CD8-positive, alpha-beta memory T cell (primary cell): ENCODE measurements at regions not wholly inside any gene's neighbourhood (a gene's known extent, or its start where the extent isn't known, plus 50 kb on each side); places are given as distances from the start of the nearest gene placed in this dataset.
A peak's percentile ranks its signal among the peaks of the same experiment; 100 is the strongest.

Experiments
- CTCF ChIA-PET: fragments of 350-600 bp; sonication (Branson Sonifier 250); formaldehyde crosslinking; loops from one replicate; lab custom pipeline; 2021; ENCODE audit warnings: antibody characterized with exemption; lab: Charles Lee
- POLR2A ChIA-PET: fragments of 350-600 bp; sonication (Branson Sonifier 250); formaldehyde crosslinking; loops from one replicate; lab custom pipeline; 2021; ENCODE audit warnings: antibody characterized with exemption; lab: Charles Lee
- DNase-seq, 5 donors: peaks; one replicate each; pipeline versions ENCODE4 v3.0.0 to v3.0.0-alpha.2; 2020 to 2022; ENCODE audit warnings: mixed read lengths in 1 of 5
- H3K27ac ChIP-seq: one replicate; pipeline ENCODE4 v1.7.0; 2013; ENCODE audit warnings: low read depth, mild to moderate bottlenecking, low read length, moderate library complexity
- H3K27me3 ChIP-seq: 2 replicates; pipeline ENCODE4 v1.7.0; 2013; ENCODE audit warnings: low read length, mild to moderate bottlenecking; ENCODE audit not compliant: insufficient read depth, poor library complexity, severe bottlenecking
- H3K36me3 ChIP-seq: 2 replicates; pipeline ENCODE4 v1.7.0; 2013; ENCODE audit warnings: mild to moderate bottlenecking, low read length, moderate library complexity; ENCODE audit not compliant: insufficient read depth
- H3K4me1 ChIP-seq: 2 replicates; pipeline ENCODE4 v1.7.0; 2013; ENCODE audit warnings: mild to moderate bottlenecking, low read length, moderate library complexity; ENCODE audit not compliant: insufficient read depth
- H3K4me3 ChIP-seq: 2 replicates; pipeline ENCODE4 v1.7.0; 2013; ENCODE audit warnings: mild to moderate bottlenecking, low read length
- H3K9me3 ChIP-seq: 2 replicates; pipeline ENCODE4 v1.7.0; 2013; ENCODE audit warnings: mild to moderate bottlenecking, low read length
- H3K27ac Mint-ChIP-seq, 8 donors: one replicate each; pipeline ENCODE4 v1.8.0; 2020 to 2021; ENCODE audit warnings: mixed read lengths in 8 of 8, mild to moderate bottlenecking in 6 of 8, inconsistent platforms in 3 of 8, moderate library complexity in 3 of 8
- H3K27me3 Mint-ChIP-seq, 2 donors: one replicate each; pipeline ENCODE4 v1.8.0; 2020 to 2021; ENCODE audit warnings: mixed read lengths in 2 of 2, mild to moderate bottlenecking in 1 of 2, moderate library complexity in 1 of 2
- H3K36me3 Mint-ChIP-seq, 3 donors: one replicate each; pipeline ENCODE4 v1.8.0; 2020 to 2021; ENCODE audit warnings: mixed read lengths in 3 of 3, inconsistent platforms in 1 of 3, mild to moderate bottlenecking in 1 of 3
- H3K4me1 Mint-ChIP-seq, 3 donors: one replicate each; pipeline ENCODE4 v1.8.0; 2020 to 2021; ENCODE audit warnings: mixed read lengths in 3 of 3, inconsistent platforms in 1 of 3, mild to moderate bottlenecking in 1 of 3
- H3K4me3 Mint-ChIP-seq, 7 donors: one replicate each; pipeline ENCODE4 v1.8.0; 2020 to 2021; ENCODE audit warnings: mixed read lengths in 7 of 7, mild to moderate bottlenecking in 6 of 7, moderate library complexity in 4 of 7, inconsistent platforms in 2 of 7
- H3K9me3 Mint-ChIP-seq, 5 donors: one replicate each; pipeline ENCODE4 v1.8.0; 2020 to 2022; ENCODE audit warnings: mixed read lengths in 5 of 5, mild to moderate bottlenecking in 3 of 5, moderate library complexity in 2 of 5, inconsistent platforms in 1 of 5

DNA sequence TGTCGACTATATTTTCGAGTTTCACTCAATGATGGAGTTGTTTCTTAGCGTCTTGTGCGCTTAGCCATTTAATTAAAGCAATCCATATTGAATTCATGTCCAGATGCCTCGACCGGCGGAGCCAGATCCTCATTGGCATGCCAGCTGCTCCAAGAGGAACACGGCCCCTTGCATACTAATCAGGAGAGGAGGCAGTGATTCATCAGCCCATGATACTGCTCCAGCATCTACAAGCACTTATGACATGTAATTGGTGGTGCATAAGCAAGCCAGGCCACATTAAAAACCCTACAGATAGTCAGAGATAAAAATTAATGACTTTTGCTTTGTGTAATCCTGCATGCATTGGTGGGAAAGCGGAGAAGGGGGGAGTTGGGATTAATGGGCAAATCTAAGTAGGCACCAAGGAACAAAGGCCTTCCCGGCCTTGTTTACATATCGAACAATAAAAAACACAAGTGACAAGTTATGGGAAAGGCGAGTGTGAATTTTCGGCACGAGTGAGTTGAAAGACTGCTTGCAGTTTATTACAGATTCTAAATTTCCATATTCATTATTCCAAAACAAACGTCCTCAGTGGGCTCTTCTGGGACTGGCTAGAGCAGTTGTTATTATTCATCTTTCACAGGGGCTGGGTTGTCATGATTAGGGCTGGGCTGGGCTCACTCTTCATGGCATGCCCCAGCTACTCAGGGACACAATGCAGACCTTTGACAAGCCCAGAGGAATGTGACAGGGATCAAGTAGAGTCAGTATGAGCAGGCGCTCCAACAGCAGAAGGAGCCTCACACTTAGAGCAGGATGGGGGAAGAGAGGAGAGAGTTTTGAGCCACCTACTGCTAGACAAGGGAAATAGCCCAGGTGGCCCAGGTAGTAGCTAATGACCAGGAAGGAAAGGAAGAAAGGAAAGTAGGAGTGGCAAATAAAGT is 281.7 kb upstream of the ZFHX3 start:
- Histone ChIP-seq H3K9me3 (no peaks in the 10 kb centered on the region), H3K27me3 (no peaks in the 10 kb centered on the region), H3K4me1 (no peaks in the 10 kb centered on the region), H3K27ac (no peak overlapping the region), H3K4me3 (no peak overlapping the region), H3K36me3 (no peaks in the 10 kb centered on the region)
- Mint-ChIP-seq H3K27me3 (peaks cover 0 to 1% of the 10 kb centered on the region in 2 donors), H3K4me1 (no peaks in the 10 kb centered on the region), H3K27ac (no peak overlapping the region), H3K36me3 (no peaks in the 10 kb centered on the region), H3K9me3 (peaks cover 0 to 3% (median 0%) of the 10 kb centered on the region in 5 donors), H3K4me3 (no peak overlapping the region)
- ChIA-PET CTCF (no interaction called here), POLR2A (no interaction called here)
- no peak for DNase-seq

DNA sequence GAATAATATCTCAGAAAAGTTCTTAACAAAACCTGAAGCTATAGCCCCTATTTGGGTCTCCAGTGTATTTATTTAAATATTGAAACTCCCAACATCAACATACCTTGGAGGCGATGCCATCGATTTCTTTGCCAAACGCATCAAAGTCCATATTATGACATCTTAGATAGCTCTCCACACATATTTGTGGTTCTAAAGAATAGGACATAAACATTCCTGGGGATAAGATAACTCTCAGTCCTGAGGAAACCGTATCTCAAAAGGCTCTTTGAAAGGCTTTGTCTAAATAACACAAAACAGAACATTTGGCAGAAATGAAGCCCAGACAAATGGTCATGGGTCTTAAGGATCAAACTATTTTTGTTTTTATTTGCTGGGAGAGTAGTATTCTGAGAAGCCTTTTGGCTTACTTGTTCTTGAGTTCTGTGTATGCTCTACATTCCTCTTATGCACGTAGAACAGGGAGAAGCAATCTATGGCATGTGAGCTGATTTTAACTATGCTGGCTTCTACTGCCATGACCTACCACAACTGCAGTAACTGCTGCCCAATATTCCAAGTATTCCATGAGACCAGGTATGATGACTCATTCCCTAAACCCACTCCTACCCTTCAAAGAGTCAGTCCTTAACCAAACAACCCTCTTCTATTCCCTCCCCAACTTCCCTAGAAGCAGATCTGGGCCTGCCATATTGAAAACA is 279.0 kb upstream of the ZFHX3 start:
- peaks cover 0 to 7% (median 0%) of the 10 kb centered on the region in 5 donors for H3K9me3 Mint-ChIP-seq
- ChIA-PET CTCF (no interaction called here), POLR2A (no interaction called here)
- Histone ChIP-seq H3K4me1 (no peaks in the 10 kb centered on the region), H3K27me3 (no peaks in the 10 kb centered on the region), H3K27ac (no peak overlapping the region), H3K9me3 (no peaks in the 10 kb centered on the region), H3K36me3 (no peaks in the 10 kb centered on the region), H3K4me3 (no peak overlapping the region)
- H3K27ac Mint-ChIP-seq, result no peak overlapping the region
- DNase-seq, result no peak
- no peak overlapping the region for H3K4me3 Mint-ChIP-seq
- H3K4me1 Mint-ChIP-seq, result no peaks in the 10 kb centered on the region
- H3K27me3 Mint-ChIP-seq, result no peaks in the 10 kb centered on the region
- no peaks in the 10 kb centered on the region for H3K36me3 Mint-ChIP-seq

DNA sequence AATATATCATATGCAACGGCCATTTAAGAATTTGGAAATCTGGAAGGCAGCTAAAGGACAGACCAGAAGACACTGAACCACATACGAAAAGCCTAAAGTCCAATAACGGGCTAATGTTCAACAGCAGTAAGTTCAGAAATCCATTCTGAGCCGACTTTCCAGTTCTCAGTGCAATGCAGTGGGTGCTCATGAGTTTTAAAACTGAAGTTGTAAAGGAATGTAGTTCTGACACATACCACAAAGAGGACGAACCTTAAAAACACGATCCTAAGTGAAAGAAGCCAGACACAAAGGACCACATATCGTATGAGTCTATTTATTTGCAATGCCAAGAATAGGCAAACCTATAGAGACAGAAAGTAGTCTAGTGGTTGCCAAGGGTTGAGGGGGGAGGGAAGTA is 278.3 kb upstream of the ZFHX3 start:
- CTCF ChIA-PET, result no interaction called here
- DNase-seq, result no peak
- no peak overlapping the region for H3K27ac Mint-ChIP-seq
- H3K27me3 Mint-ChIP-seq, result no peaks in the 10 kb centered on the region
- POLR2A ChIA-PET, result no interaction called here
- Histone ChIP-seq H3K4me3 (no peak overlapping the region), H3K36me3 (no peaks in the 10 kb centered on the region), H3K27me3 (no peaks in the 10 kb centered on the region), H3K27ac (no peak overlapping the region), H3K4me1 (no peaks in the 10 kb centered on the region), H3K9me3 (no peaks in the 10 kb centered on the region)
- H3K4me3 Mint-ChIP-seq, result no peak overlapping the region
- peaks cover 0 to 7% (median 0%) of the 10 kb centered on the region in 5 donors for H3K9me3 Mint-ChIP-seq
- H3K36me3 Mint-ChIP-seq, result no peaks in the 10 kb centered on the region
- no peaks in the 10 kb centered on the region for H3K4me1 Mint-ChIP-seq

DNA sequence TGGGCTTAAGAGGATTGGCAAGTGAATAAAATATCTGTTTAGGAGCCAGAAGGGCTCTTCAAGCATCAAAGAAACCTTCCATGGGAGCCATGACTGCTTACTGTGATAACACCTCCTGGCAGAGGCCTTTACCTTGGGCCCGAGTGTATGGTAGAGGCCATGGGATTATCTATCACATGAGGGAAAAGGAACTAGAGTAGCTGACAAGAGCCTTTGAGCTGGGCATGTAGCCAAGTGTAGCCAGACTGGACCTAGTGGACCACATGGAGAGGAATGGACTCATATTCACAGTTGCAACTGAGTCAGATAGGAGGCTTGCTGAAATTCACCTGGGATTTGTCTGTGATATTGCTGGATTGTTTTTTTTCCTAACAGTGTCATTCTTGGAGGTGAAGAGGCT is 276.0 kb upstream of the ZFHX3 start:
- Mint-ChIP-seq H3K36me3 (no peaks in the 10 kb centered on the region), H3K9me3 (peaks cover 0 to 7% (median 2%) of the 10 kb centered on the region in 5 donors), H3K4me1 (no peaks in the 10 kb centered on the region), H3K27me3 (no peaks in the 10 kb centered on the region), H3K4me3 (no peak overlapping the region), H3K27ac (no peak overlapping the region)
- Histone ChIP-seq H3K36me3 (no peaks in the 10 kb centered on the region), H3K27me3 (no peaks in the 10 kb centered on the region), H3K4me3 (no peak overlapping the region), H3K4me1 (no peaks in the 10 kb centered on the region), H3K27ac (no peak overlapping the region), H3K9me3 (no peaks in the 10 kb centered on the region)
- no peak for DNase-seq
- ChIA-PET POLR2A (no interaction called here), CTCF (interaction anchor here (0.7 kb wide), 1 partner anchor 9 kb away, joined by 3 read pairs; no protein-coding TSS in a partner anchor)

DNA sequence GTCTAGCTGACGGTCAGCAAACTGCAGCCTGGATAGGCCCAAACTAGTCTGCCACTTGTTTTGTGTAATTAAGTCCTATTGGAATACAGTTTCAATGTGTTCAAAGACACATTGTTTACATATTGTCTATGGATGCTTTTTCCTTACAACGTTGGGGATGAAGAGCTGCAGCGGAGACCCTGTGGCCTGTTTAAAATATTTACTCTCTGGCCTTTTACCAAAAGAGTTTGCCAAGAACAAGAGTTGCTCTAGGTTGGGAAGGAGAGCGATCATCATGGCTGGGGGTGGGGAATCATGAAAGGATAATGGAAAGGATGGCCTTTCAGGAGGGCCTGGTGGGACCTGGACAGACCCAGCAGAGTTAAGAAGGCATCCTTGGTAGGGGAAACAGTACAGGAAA is 274.9 kb upstream of the ZFHX3 start:
- Mint-ChIP-seq H3K4me1 (no peaks in the 10 kb centered on the region), H3K4me3 (no peak overlapping the region), H3K9me3 (peaks cover 0 to 11% (median 2%) of the 10 kb centered on the region in 5 donors), H3K27ac (no peak overlapping the region), H3K36me3 (no peaks in the 10 kb centered on the region), H3K27me3 (no peaks in the 10 kb centered on the region)
- no peak for DNase-seq
- Histone ChIP-seq H3K27ac (no peak overlapping the region), H3K4me3 (no peak overlapping the region), H3K27me3 (no peaks in the 10 kb centered on the region), H3K4me1 (no peaks in the 10 kb centered on the region), H3K9me3 (no peaks in the 10 kb centered on the region), H3K36me3 (no peaks in the 10 kb centered on the region)
- CTCF ChIA-PET, result no interaction called here
- POLR2A ChIA-PET, result no interaction called here

DNA sequence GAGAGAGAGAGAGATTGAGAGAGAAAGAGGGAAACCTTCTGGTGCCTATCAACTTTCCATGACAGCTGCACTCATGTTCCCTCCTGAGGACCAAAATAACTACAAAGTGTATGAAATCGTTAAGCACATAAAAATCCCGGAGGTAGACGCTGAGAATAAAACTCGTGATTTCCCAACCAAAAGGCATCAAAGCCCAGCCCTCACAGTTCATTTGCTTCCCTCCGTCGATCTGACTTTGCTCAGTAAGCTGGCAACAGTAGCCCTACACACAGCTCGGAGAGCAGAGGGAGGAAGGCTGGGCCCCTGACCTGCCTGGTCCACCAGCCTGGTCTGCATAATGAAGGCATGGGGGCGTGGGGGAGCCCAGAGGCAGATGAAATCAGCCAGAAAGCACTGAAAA is 273.9 kb upstream of the ZFHX3 start:
- Histone ChIP-seq H3K4me3 (no peak overlapping the region), H3K4me1 (no peaks in the 10 kb centered on the region), H3K9me3 (no peaks in the 10 kb centered on the region), H3K36me3 (no peaks in the 10 kb centered on the region), H3K27ac (no peak overlapping the region), H3K27me3 (no peaks in the 10 kb centered on the region)
- DNase-seq, result no peak
- H3K36me3 Mint-ChIP-seq, result no peaks in the 10 kb centered on the region
- ChIA-PET CTCF (no interaction called here), POLR2A (no interaction called here)
- H3K4me1 Mint-ChIP-seq, result no peaks in the 10 kb centered on the region
- H3K9me3 Mint-ChIP-seq, result peaks cover 0 to 9% (median 2%) of the 10 kb centered on the region in 5 donors
- no peaks in the 10 kb centered on the region for H3K27me3 Mint-ChIP-seq
- no peak overlapping the region for H3K27ac Mint-ChIP-seq
- no peak overlapping the region for H3K4me3 Mint-ChIP-seq

DNA sequence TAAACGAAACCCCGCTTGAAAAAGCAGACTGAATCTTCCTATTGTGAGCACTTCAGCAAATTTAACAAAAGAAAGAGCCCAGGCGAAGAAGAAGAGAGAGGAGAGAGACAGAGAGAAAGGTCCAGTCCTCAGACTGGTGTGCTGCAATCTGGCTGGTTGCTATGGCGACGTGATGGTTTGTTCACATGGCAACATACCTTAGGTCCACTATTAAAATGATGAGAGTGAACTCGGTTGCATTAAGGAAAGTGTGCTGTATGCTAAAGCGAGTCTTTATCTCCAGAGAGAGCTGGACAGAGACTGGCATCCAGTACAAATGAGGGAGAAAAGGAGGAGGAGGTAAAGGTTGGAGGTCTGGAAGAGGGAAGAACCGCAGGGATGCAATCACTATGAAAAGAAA is 271.8 kb upstream of the ZFHX3 start:
- Mint-ChIP-seq H3K27ac (peak overlapping the region in 1 of 8 donors; percentile 4), H3K36me3 (no peaks in the 10 kb centered on the region), H3K4me3 (no peak overlapping the region), H3K9me3 (peaks cover 0 to 9% (median 2%) of the 10 kb centered on the region in 5 donors), H3K4me1 (no peaks in the 10 kb centered on the region), H3K27me3 (no peaks in the 10 kb centered on the region)
- Histone ChIP-seq H3K4me1 (no peaks in the 10 kb centered on the region), H3K4me3 (no peak overlapping the region), H3K27me3 (no peaks in the 10 kb centered on the region), H3K36me3 (no peaks in the 10 kb centered on the region), H3K27ac (no peak overlapping the region), H3K9me3 (no peaks in the 10 kb centered on the region)
- POLR2A ChIA-PET, result no interaction called here
- CTCF ChIA-PET, result no interaction called here
- no peak for DNase-seq

DNA sequence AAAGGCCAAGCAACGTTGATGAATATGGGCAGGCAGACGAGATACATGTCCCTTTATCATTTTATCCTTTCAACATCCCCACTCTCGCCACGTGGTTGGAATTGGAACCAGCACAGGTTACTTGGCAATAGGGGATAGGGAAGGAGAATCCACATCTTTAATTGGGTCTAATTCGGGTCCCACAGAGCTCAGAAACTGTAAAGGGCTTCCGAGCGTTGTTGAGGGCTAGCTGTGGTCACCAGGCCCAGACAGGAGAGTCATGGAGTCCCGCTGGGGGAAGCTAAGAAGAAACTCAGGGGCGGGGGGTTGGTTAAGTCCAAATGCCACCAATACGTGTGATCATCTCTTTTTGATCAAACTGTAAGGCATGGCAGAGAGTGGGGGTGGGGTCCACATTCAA is 271.3 kb upstream of the ZFHX3 start:
- POLR2A ChIA-PET, result no interaction called here
- Histone ChIP-seq H3K9me3 (no peaks in the 10 kb centered on the region), H3K36me3 (no peaks in the 10 kb centered on the region), H3K27ac (no peak overlapping the region), H3K27me3 (no peaks in the 10 kb centered on the region), H3K4me3 (no peak overlapping the region), H3K4me1 (no peaks in the 10 kb centered on the region)
- peaks cover 0 to 9% (median 2%) of the 10 kb centered on the region in 5 donors for H3K9me3 Mint-ChIP-seq
- H3K36me3 Mint-ChIP-seq, result no peaks in the 10 kb centered on the region
- CTCF ChIA-PET, result no interaction called here
- H3K27me3 Mint-ChIP-seq, result no peaks in the 10 kb centered on the region
- H3K4me3 Mint-ChIP-seq, result no peak overlapping the region
- no peak overlapping the region for H3K27ac Mint-ChIP-seq
- no peaks in the 10 kb centered on the region for H3K4me1 Mint-ChIP-seq
- DNase-seq, result no peak
